Skeletal muscle cell (primary cell): ENCODE measurements at regions not wholly inside any gene's neighbourhood (a gene's known extent, or its start where the extent isn't known, plus 50 kb on each side); places are given as distances from the start of the nearest gene placed in this dataset.

Experiments used
- DNase-seq: peaks from one replicate; pipeline ENCODE4 v3.0.0-alpha.2; 2010; ENCODE audit warnings: low read depth
- H3K4me3 ChIP-seq: 2 replicates; pipeline ENCODE4 v1.5.1; 2011; ENCODE audit warnings: low read depth, mild to moderate bottlenecking, control low read depth, low read length, moderate library complexity

GRCh38 chr1:56295949-56296929 lies 283.1 kb downstream of the PLPP3 start:
- no peak overlapping the region for H3K4me3 ChIP-seq
- no peak for DNase-seq

GRCh38 chr1:56291374-56291919 lies 287.9 kb downstream of the PLPP3 start:
- DNase-seq = no peak
- H3K4me3 ChIP-seq = no peak overlapping the region

DNA sequence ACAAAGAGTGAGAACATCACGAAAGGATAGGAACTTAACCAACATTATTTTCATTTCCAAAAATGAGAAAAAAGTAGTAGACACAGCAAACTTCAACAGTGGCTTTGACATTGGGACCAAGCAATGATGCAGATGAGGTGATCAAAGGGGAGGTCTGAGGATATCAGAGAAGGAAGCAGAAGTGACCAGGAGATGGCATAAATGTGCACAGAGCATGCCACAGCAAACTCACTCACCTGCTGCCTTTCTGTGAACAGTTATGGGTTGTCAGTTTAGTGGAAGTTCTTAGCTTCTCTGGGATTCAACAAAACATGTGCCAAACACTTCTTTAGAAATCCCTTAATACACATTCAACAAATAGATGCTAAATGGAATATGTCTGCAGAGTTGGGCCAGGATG lies 290.1 kb downstream of the PLPP3 start:
- no peak overlapping the region for H3K4me3 ChIP-seq
- no peak for DNase-seq

- DNase-seq = no peak
- no peak overlapping the region for H3K4me3 ChIP-seq
Measured at GRCh38 chr1:56287721-56288120, 291.6 kb downstream of the PLPP3 start.

DNA sequence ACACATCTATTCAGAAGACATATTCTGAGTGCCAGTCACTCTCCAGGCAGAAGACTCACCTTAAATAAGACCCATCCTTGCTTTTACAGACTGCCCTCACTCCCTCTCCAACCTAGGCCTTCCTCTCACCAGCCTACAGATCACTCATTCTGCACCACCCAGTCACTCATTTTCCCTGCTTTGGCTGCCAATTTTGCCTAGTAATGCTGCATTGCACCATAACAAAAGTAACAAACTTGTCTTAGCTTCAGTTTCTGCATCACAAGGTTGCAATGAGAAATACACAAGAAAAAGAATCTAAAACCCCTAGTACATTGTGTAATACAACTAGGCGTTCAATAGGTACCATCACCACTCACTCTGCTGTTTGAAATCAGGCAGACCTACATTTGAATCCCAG lies 292.4 kb downstream of the PLPP3 start:
- no peak for DNase-seq
- H3K4me3 ChIP-seq = no peak overlapping the region

GRCh38 chr1:56286506-56286905 lies 292.9 kb downstream of the PLPP3 start:
- H3K4me3 ChIP-seq = no peak overlapping the region
- no peak for DNase-seq

DNA sequence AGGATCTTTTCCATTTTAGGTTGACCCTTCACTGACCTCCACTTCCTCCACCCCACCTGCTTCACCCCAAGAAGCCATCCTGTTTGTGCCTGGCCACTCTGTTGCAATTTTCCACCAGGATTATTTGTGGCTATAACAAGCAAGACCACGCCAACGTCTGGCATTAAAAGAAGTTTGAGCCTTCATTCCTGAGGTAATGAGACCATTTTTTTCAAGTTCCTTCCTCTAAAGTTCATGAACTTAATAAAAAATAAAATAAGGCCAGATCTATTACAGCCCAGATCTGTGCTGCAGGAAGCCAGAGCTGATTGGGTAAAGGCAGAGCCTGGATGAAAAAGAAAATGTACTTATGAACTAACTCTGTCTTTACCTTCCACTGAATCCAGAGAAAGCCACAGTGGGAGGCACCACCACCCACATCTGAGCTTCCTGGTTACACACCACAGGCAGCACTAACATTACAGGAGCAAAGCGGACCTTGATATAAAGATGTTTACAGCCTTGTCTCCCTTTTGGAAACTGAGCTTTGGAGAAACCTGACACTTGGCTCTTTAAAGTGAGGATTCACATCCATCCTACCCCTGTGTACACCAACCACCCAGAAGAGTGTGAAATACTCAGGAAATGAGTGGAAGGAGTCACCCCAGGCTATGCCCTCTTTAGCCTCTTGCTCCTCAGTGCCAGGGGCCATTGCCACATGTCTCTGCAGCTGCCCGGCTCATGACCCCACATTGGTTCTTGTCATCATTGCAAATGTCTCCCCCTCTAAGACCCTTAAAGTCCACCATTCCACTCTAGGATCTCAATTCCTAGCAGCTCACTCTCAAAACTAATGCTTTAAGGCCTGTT lies 293.6 kb downstream of the PLPP3 start:
- DNase-seq = no peak
- no peak overlapping the region for H3K4me3 ChIP-seq

DNA sequence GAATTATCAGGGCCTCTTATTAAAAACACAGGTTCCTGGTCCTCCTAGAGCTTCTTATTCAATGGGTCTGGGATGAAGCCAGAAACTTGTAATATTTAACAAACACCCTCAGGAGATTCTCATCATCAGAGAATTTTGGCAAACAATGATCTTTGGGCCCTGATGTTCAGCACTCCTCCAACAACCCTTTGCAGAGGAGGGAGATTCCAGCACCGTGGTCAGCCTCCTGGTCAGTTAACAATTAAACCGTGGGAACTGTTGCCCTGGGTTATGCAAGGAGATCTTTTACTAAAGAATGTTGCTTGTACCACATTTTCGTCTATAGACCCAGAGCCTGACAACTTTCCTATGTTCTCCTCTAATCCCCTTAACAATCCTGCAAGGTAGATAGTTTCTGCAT lies 294.4 kb downstream of the PLPP3 start:
- peak; percentile 28 for DNase-seq
- H3K4me3 ChIP-seq = no peak overlapping the region

GRCh38 chr1:56278061-56278460 lies 301.3 kb downstream of the PLPP3 start:
- no peak for DNase-seq
- no peak overlapping the region for H3K4me3 ChIP-seq

DNA sequence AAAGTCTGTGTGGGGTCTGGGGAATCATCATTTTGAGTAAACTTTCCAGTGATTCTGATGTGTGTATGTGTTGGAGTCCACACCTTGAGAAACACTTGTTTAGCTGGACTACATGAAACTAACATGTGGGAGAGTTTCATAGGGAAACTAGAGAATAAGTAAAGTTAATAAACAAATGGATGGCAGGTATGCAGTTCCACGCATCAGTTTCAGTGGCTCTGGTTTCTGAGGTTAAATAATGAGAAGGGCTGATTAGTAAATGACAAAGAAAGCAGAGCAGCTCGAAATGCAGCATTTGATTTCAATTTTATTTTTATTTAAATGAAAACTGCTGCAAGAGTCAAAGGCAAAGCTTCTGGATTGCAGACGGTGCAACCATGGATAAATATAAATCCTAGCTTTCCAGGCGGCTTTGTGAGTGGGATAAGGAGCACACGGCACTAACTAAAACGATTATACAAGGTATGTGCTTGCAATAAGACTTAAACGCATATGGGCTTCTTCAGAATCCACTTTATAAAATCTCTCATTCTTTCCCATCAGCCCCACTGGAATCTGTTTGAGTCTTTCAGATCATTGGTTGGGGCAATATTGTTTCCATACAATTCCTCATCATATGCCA lies 310.7 kb downstream of the PLPP3 start:
- H3K4me3 ChIP-seq = no peak overlapping the region
- DNase-seq = no peak

GRCh38 chr1:56267611-56268010 lies 311.8 kb downstream of the PLPP3 start:
- H3K4me3 ChIP-seq = no peak overlapping the region
- no peak for DNase-seq

GRCh38 chr1:56266359-56266758 lies 313.0 kb downstream of the PLPP3 start:
- no peak overlapping the region for H3K4me3 ChIP-seq
- no peak for DNase-seq

DNA sequence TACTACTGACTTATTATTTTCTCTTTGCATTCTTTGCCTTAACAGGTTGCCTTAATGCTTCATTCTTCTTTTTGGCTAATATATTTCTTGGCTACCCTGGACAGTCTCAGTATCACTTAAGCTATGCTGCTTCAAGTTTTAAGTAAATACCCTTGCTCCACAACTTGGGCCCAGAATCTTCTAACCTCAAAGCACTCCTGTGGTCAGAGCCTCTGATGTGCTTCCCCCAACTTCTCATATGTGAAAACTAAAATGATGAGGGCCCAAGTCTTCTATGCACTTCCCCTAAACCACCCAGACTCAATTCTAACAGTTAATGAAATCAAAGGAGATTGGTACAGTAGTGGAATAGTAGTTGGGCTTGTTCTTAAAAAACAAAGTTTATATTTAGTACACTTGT lies 314.1 kb downstream of the PLPP3 start:
- DNase-seq = no peak
- no peak overlapping the region for H3K4me3 ChIP-seq

DNA sequence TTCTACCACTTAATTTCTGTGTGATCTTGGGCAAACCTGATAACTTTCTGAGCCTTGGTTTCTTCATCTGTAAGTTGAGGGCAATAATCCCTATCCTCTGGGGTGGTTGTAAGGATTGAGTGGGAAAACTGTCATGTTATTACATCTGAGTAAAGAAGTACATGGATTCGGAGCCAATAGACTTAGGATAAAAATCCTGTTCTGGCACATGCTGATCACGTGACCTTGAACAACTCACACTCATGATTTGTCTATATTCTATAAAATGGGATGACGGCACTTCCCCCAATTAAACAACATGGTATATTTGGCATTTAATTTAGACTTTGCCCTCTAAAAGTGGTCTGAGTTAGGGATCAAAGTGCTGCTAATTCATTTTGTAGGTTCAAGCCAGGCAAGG lies 315.5 kb downstream of the PLPP3 start:
- no peak for DNase-seq
- H3K4me3 ChIP-seq = no peak overlapping the region

DNA sequence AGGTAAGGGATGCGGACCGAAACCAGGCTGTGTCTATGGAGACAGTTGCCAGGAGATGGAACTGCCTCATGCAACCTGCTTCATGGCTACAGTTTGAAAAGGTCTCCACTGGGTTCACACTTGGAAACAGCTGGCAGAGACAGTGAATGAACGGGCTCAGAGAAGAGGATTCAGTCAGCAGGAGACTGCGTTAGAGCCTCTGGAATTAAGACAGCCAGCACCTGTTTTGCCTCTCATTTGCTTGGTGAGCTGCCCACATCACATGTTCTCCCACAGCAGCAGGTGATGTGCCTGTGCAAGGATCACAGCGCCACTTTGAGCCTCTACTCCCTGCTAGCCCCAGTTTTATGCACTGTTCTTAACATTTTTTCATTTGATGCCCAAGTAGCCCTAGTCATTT lies 321.0 kb downstream of the PLPP3 start:
- H3K4me3 ChIP-seq = no peak overlapping the region
- DNase-seq = no peak

DNA sequence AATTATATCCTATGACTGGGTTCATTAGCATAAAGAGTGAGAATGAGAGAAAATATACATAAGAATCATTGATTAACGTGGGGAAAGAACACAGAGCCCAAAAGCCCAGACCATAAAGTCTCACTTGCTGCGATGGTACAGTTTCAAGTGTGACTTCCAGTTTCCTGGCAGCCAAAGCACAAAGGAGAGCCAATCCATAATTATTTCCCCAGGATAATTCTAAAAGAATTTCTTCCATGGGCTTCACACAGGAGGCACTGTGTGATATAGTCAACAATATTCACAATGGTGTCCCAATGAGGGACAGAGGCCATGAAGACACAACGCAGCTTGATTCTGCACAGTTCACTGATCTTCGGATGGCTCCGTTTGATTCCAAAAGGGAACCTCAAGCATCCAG lies 321.6 kb downstream of the PLPP3 start:
- H3K4me3 ChIP-seq = no peak overlapping the region
- no peak for DNase-seq

DNA sequence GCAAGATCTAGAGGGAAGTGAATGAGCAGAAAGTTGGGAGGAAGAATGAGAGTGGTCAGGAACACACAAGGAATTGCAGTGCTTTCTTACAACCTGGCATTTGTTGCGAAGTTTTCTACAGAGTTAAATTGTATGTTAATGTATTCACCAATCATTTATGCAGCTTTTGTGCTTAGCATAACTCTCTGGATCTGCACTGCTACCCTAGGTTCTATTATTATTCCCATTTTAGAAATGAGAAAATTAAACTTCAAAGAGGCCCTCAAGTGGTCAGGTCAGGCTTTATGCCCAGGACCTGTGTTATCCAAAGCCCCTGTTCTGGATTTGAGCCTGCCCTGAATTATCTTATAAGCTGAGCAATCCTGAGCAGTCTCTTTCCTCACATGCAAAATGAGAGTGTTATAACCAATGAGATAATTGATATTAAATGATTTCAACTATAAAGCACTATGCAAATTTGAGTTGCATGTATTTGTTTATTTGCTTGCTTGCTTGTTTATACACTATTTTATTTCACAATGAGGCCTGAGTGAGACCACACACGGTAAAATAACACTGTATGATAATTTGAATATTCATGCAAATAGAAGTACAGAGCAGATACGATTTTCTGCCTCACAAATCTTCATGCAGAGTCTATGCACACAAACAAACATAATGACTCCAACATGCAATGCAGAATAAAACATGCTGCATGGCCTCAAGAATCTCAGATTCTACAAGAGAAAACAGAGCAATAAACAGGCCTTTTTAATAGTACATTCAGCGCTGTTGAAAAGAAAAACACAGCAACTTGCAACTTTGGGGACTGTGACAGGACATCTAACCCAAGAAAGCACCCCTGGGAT lies 323.0 kb downstream of the PLPP3 start:
- DNase-seq = no peak

GRCh38 chr1:56255516-56256152 lies 323.7 kb downstream of the PLPP3 start:
- DNase-seq = peak; percentile 98
- H3K4me3 ChIP-seq = no peak overlapping the region

More for the DNA sequence above, 323.0 kb downstream of the PLPP3 start:
- no peak overlapping the region for H3K4me3 ChIP-seq
